ENCODE measurements at regions not wholly inside any gene's neighbourhood (a gene's known extent, or its start where the extent isn't known, plus 50 kb on each side); places are given as distances from the start of the nearest gene placed in this dataset.

- DNase-seq (no peak), ATAC-seq (no peak)
These were observed 106.5 kb upstream of the CCDC112 start for GRCh38 chr5:115402822-115403577.

GRCh38 chr5:115402092-115402491 is 105.6 kb upstream of the CCDC112 start:
- ATAC-seq (no peak), DNase-seq (no peak)

GRCh38 chr5:115398719-115399118 is 102.3 kb upstream of the CCDC112 start:
- DNase-seq = no peak
- ATAC-seq = no peak

- DNase-seq = no peak
These were observed 100.2 kb upstream of the CCDC112 start for GRCh38 chr5:115396688-115397087.

GRCh38 chr5:115396081-115396480 is 99.6 kb upstream of the CCDC112 start:
- DNase-seq = no peak
- ATAC-seq = no peak

More at GRCh38 chr5:115396688-115397087, 100.2 kb upstream of the CCDC112 start:
- ATAC-seq = no peak

- DNase-seq = no peak
- ATAC-seq = no peak
These were observed 98.1 kb upstream of the CCDC112 start for GRCh38 chr5:115394531-115394930.

GRCh38 chr5:115393239-115393638 is 96.8 kb upstream of the CCDC112 start:
- DNase-seq = no peak
- ATAC-seq = no peak

- ATAC-seq = no peak
- DNase-seq = no peak
These were observed 96.2 kb upstream of the CCDC112 start for GRCh38 chr5:115392611-115393010.

GRCh38 chr5:115391780-115392179 is 95.3 kb upstream of the CCDC112 start:
- no peak for ATAC-seq
- no peak for DNase-seq

- no peak for ATAC-seq
- no peak for DNase-seq
These were observed 93.4 kb upstream of the CCDC112 start for GRCh38 chr5:115389799-115390382.

GRCh38 chr5:115389034-115389798 is 92.8 kb upstream of the CCDC112 start:
- ATAC-seq (no peak), DNase-seq (no peak)

GRCh38 chr5:115388240-115388639 is 91.8 kb upstream of the CCDC112 start:
- ATAC-seq (no peak), DNase-seq (no peak)

GRCh38 chr5:115387816-115388215 is 91.4 kb upstream of the CCDC112 start:
- no peak for DNase-seq
- ATAC-seq = no peak

- DNase-seq (no peak), ATAC-seq (no peak)
These were observed 90.2 kb upstream of the CCDC112 start for GRCh38 chr5:115386657-115387056.

GRCh38 chr5:115384587-115385375 is 88.3 kb upstream of the CCDC112 start:
- ATAC-seq (no peak), DNase-seq (no peak)

GRCh38 chr5:115382989-115383388 is 86.5 kb upstream of the CCDC112 start:
- no peak for ATAC-seq
- no peak for DNase-seq

GRCh38 chr5:115381911-115382662 is 85.6 kb upstream of the CCDC112 start:
- DNase-seq = no peak
- no peak for ATAC-seq

- DNase-seq = no peak
- peak; percentile 59 for ATAC-seq
These were observed 83.3 kb upstream of the CCDC112 start for GRCh38 chr5:115379622-115380344.

GRCh38 chr5:115378754-115379153 is 82.3 kb upstream of the CCDC112 start:
- ATAC-seq (no peak), DNase-seq (no peak)

- ATAC-seq (peak; percentile 55), DNase-seq (no peak)
These were observed 81.2 kb upstream of the CCDC112 start for GRCh38 chr5:115377468-115378217.

Data from stimulated activated naive CD8-positive, alpha-beta T cell treated with anti-CD3 and anti-CD28 coated beads, Interleukin-15, Interleukin-2, amounts not matched to agents 100 U/mL and 50 U/mL, for 24 hours (primary cell).